Ascending aorta (tissue), 2 donors: ENCODE measurements at regions not wholly inside any gene's neighbourhood (a gene's known extent, or its start where the extent isn't known, plus 50 kb on each side); places are given as distances from the start of the nearest gene placed in this dataset.

Experiments
- DNase-seq, 2 donors: peaks; one replicate each; pipeline ENCODE4 v3.0.0-alpha.2; 2019; ENCODE audit warnings: low spot score in 2 of 2
- H3K27ac ChIP-seq, 2 donors: fragments of 200-600 bp; sonication (generic); one replicate each; pipeline ENCODE4 v1.5.1; 2016 to 2017; ENCODE audit warnings: mild to moderate bottlenecking in 1 of 2
- H3K27me3 ChIP-seq: fragments of 200-600 bp; sonication (generic); one replicate; pipeline ENCODE4 v1.5.1; 2017
- H3K36me3 ChIP-seq, 2 donors: fragments of 200-600 bp; sonication (generic); one replicate each; pipeline ENCODE4 v1.5.1; 2016
- H3K4me1 ChIP-seq, 2 donors: fragments of 200-600 bp; sonication (generic); one replicate each; pipeline ENCODE4 v1.5.1; 2016 to 2017; ENCODE audit warnings: mild to moderate bottlenecking in 1 of 2
- H3K4me3 ChIP-seq, 2 donors: fragments of 200-600 bp; sonication (generic); one replicate each; pipeline ENCODE4 v1.5.1; 2016 to 2017; ENCODE audit warnings: mild to moderate bottlenecking in 1 of 2
- H3K9me3 ChIP-seq, 2 donors: fragments of 200-600 bp; sonication (generic); one replicate each; pipeline ENCODE4 v1.5.1; 2016
- intact Hi-C: fragments of 100-400 bp; cut with DNase I; formaldehyde crosslinking; loops from one replicate; pipeline ENCODE4 v1.15.1; 2023
- TF ChIP-seq, protein P1 (sequence below), 3 experiments: fragments of 200-600 bp in 2 of 3; fragments of 450-650 bp in 1 of 3; sonication (generic) in 2 of 3; IDR thresholded peaks; one replicate each; pipeline ENCODE4 v1.5.1; 2016 to 2019; ENCODE audit warnings: antibody characterized with exemption in 3 of 3, mild to moderate bottlenecking in 1 of 3, moderate library complexity in 1 of 3

DNA sequence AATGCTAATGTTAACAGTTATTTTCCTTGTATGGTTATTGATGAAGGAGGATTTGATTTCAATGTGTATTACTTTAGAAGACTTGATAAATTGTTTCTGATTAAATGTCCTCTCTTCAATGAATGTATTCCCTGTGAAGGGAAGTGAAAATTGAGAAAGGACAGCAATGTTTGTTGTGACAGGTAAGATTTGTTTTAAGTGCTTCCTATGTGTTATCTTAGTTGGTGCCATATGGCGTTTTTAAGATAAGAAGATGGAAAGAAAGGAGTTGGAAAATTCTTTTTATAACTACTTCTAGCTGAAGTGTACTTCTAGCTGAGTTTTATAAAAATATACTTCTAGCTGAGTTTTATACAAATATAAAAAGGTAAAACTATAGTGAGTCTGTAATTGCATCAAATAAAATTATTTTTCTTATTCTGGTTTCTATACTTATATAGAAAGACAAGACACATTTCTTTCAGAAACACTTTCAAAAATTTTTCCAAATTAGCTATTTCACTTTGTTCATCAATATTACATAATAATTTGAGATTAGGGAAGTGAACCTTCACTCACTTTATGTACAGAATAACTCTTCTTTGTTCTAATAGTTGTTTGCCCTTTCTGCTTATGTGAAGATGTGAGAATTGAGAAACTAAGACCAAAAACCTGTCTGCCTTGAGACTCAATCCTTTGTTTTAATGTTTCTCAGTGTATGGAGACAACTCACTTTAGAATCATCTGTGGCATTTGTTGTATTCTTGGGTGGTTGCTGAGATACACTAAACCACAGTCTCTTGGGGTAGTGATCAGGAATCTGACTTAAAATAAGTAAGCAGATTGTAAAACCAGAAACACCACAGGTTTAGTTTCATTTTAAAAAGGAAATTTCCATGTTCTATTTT lies 382.9 kb upstream of the B3GALT2 start:
- no peaks in the 10 kb centered on the region for H3K4me1 ChIP-seq
- no peaks in the 10 kb centered on the region for H3K27me3 ChIP-seq
- H3K4me3 ChIP-seq = no peak overlapping the region
- no peak overlapping the region for H3K27ac ChIP-seq
- TF ChIP-seq, protein P1, sequence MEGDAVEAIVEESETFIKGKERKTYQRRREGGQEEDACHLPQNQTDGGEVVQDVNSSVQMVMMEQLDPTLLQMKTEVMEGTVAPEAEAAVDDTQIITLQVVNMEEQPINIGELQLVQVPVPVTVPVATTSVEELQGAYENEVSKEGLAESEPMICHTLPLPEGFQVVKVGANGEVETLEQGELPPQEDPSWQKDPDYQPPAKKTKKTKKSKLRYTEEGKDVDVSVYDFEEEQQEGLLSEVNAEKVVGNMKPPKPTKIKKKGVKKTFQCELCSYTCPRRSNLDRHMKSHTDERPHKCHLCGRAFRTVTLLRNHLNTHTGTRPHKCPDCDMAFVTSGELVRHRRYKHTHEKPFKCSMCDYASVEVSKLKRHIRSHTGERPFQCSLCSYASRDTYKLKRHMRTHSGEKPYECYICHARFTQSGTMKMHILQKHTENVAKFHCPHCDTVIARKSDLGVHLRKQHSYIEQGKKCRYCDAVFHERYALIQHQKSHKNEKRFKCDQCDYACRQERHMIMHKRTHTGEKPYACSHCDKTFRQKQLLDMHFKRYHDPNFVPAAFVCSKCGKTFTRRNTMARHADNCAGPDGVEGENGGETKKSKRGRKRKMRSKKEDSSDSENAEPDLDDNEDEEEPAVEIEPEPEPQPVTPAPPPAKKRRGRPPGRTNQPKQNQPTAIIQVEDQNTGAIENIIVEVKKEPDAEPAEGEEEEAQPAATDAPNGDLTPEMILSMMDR (IDR thresholded peaks at IDR 0.05) = no peak
- H3K36me3 ChIP-seq = no peaks in the 10 kb centered on the region
- intact Hi-C loops = no loop called here
- no peaks in the 10 kb centered on the region for H3K9me3 ChIP-seq
- no peak for DNase-seq

DNA sequence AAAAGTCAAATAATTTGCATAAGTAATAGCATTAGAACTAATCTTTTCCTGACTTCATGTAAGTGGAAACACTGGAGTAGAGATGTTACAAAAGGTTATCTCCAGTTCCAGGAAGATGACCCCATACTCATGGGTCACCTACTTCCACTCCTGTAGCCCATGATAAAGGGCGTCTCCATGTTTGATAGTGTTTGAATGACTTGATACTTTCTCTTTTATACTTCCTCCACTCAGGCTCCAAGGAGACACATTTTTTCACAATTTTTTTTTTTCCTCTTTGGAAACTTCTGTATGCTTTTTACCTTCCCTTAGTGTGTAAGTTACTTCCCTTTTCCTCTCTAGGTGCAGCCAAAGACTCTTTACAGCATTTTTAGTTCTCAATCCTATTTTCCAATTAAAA lies 382.1 kb upstream of the B3GALT2 start:
- H3K9me3 ChIP-seq = no peaks in the 10 kb centered on the region
- no peaks in the 10 kb centered on the region for H3K36me3 ChIP-seq
- H3K27ac ChIP-seq = no peak overlapping the region
- no peaks in the 10 kb centered on the region for H3K27me3 ChIP-seq
- DNase-seq = no peak
- TF ChIP-seq, protein P1 (IDR thresholded peaks at IDR 0.05) = no peak
- no peaks in the 10 kb centered on the region for H3K4me1 ChIP-seq
- no peak overlapping the region for H3K4me3 ChIP-seq
- intact Hi-C loops = no loop called here

DNA sequence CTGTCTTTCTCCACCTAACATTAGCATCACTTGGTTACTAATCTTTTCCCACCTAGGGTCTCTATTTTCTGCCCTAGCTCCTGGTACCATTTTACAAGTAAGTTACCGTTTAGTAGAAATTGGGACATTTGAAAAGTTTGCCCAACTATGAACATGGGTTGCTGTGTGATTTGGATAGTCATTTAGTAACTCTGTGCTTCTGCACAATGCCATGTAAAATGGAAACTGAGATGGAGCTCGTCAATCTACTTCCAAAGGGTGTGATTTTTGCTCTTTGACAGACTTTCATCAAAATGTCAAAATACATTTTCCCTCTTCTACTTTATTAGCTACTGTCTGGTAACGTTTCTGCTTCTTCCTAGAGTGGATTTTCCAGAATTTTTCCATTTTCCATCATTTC lies 381.5 kb upstream of the B3GALT2 start:
- intact Hi-C loops = no loop called here
- TF ChIP-seq, protein P1 (IDR thresholded peaks at IDR 0.05) = no peak
- no peaks in the 10 kb centered on the region for H3K4me1 ChIP-seq
- DNase-seq = no peak
- H3K27ac ChIP-seq = no peak overlapping the region
- H3K27me3 ChIP-seq = no peaks in the 10 kb centered on the region
- no peak overlapping the region for H3K4me3 ChIP-seq
- no peaks in the 10 kb centered on the region for H3K9me3 ChIP-seq
- no peaks in the 10 kb centered on the region for H3K36me3 ChIP-seq

DNA sequence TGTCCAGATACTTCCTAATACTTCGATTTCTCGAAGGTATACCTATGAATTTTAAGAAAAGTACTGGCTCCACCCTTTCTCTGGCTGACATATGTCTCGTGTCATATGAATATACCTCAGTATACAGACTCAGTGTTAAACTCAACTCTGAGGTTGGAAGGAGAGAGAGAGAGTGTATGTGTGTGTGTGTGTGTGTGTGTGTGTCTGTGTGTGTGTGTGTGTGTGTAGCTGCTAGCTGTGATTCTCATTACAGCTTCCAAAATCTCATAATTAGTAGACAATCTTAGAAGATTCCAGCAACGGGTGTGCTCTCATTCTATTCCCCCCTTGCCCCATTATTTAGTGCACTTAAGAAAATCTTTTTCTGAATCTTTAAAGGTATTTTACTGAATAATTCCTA lies 380.3 kb upstream of the B3GALT2 start:
- no peak for DNase-seq
- Histone ChIP-seq H3K9me3 (no peaks in the 10 kb centered on the region), H3K36me3 (no peaks in the 10 kb centered on the region), H3K4me1 (no peaks in the 10 kb centered on the region), H3K27ac (no peak overlapping the region), H3K27me3 (no peaks in the 10 kb centered on the region), H3K4me3 (no peak overlapping the region)
- intact Hi-C loops = no loop called here
- TF ChIP-seq, protein P1 (IDR thresholded peaks at IDR 0.05) = no peak

DNA sequence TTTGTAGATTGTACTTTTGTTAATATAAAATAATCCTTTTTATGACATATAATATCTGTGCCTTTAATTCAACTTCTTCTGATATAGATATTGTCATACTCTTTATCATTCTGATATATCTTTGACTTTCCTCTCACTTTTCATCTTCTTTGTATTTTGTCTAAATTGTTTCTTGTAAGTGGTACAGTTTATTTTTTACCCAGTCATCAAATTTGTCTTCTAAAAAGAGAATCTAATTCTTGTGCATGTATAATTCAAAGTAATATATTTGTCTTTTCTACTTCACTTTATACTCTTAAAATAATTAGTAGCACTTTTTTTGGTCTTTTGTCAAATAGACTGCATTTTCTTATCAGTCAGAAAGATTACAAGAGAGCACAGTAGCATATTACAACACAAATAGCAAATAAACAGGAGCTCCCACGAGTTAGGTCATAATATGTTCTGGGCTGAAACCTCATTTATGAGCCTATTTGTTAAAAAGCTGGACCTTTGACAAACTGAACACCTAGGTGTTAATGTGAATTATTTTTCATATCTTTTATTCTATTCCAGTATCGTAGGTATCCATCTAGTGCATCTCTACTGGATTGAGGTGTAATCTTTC lies 379.7 kb upstream of the B3GALT2 start:
- no peak for DNase-seq
- H3K9me3 ChIP-seq = no peaks in the 10 kb centered on the region
- intact Hi-C loops = no loop called here
- no peaks in the 10 kb centered on the region for H3K4me1 ChIP-seq
- no peak overlapping the region for H3K4me3 ChIP-seq
- no peaks in the 10 kb centered on the region for H3K36me3 ChIP-seq
- TF ChIP-seq, protein P1 (IDR thresholded peaks at IDR 0.05) = no peak
- no peaks in the 10 kb centered on the region for H3K27me3 ChIP-seq
- H3K27ac ChIP-seq = no peak overlapping the region
